HG03439 (cell line): ENCODE measurements at regions not wholly inside any gene's neighbourhood (a gene's known extent, or its start where the extent isn't known, plus 50 kb on each side); places are given as distances from the start of the nearest gene placed in this dataset.
"Not testable (repeated sequence)": the region's sequence is repeated elsewhere in the genome, so short reads cannot be mapped to it uniquely, and the experiment has no call there.

Experiments
- ATAC-seq: cut with Tn5 transposase; IDR thresholded peaks from one replicate; pipeline ENCODE4 v1.9.1; 2021; ENCODE audit warnings: mild to moderate bottlenecking, moderate library complexity; ENCODE audit not compliant: unreplicated experiment

DNA sequence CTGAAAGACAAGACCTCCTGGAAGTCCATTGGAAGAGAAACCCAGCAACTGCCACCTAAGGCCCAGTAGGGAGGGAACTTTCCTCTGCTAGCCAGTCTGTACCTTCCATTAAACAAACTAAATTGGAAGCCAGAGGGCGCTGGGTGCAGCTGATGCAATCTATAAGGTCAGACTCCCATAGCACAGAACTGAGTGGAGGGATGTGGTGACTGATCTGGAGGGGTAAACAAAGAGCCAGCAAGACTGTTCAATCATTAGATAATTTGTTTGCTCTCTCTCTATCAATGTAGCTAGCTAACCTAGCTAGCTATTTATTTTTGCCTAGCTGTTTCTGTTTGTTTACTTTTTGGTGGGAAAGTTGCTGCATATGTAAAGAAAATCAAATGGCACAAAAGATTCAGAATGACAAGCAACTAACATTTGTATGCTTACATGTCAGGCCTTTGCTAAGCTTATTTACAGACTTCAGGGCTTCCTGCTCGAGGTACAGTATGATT, 291.8 kb upstream of the DAB2 start:
- peak; percentile 53 for ATAC-seq

DNA sequence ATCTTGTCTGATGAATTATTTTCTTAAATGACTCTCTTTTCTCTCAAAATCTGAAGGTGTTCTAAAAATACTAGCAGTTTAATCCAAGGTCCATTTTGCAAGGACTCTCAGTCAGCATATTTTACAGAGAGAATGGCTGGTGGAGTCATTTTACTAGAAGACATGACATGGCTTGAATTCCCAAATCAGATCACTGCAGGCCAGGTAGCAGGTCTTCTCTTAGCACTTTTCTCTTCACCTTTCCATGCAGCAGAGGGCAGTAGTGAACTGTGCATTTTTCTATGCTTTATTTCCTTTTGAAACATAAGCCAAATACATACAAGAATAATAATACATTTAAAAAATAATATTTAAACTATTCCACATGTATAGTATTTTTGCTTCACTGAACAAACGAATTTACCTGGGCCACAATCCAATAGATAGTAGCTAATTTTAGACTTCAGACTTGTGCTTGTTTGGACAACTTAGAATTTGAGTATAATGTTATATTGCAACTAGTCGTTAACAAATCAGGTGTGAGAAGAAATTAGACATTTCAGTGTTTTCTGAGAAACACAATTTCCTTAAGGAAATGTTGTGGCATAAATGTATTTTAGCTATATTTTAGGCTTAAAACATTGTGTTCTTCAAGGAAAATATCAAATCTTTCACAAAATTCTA, 289.4 kb upstream of the DAB2 start:
- ATAC-seq = no peak

DNA sequence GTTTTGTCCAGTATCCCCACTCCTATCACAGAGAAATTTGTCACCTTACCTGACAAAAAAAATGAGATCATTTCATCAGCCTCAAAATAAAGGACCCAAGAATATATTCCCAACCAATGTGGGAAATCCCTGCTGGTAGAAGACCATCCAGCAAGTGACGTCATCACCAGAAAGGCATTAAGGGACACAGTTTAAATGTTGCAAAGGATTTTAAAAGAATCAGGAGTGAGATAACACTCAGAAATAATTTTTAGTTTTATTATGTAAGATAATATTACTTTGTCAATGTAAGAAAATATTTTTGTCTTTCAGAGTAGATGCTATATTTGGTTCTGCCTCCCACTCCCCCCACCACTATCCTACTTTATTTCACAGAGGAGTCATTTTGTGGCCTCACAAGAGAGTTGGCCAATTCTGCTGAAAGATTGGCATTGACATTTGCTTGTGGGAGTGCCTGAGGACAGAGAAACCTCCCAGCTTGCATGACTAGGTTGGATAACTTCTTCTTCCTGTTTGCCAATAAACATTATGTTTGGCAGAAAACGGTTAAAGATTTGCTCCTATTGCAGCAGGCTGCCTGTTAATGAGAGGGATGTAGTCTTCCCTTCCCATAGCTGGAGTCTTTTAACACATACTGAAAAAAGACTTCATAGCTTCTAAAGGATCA, 288.6 kb upstream of the DAB2 start:
- ATAC-seq = no peak

DNA sequence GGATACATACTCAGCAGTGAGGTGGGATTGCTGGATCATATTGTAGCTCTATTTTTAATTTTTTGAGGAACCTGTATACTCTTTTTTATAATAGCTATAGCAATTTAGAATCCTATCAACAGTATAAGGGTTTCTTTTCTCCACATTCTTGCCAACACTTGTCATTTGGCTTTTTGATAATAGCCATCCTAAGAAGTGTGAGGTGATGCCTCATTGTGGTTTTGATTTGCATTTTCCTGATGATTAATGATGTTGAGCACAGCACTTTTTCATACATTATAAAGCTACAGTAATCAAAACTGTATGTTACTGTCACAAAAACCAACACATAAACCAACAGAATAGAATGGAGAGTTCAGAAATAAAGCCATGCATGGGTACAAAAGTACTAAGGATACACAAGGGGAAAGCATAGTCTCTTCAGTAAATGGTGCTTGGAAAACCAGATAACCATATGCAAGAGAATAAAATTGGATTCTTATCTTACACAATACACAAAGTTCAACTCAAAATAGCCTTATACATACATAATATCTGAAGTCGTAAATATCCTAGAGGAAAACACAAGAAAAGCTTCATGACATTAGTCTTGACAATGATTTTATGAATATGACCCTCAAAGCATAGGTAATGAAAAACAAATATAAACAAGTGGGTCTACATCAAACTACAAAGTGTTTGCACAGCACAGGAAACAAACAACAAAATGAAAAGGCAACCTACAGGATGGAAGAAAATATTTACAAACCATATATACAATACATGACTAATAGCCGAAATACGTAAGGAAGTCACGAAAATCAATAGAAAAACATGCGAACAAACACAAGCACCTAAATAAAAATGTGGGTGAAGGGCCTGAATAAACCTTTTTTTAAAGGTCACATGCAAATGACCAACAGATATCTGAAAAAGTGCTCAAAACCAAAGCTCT, 287.8 kb upstream of the DAB2 start:
- ATAC-seq = no peak

DNA sequence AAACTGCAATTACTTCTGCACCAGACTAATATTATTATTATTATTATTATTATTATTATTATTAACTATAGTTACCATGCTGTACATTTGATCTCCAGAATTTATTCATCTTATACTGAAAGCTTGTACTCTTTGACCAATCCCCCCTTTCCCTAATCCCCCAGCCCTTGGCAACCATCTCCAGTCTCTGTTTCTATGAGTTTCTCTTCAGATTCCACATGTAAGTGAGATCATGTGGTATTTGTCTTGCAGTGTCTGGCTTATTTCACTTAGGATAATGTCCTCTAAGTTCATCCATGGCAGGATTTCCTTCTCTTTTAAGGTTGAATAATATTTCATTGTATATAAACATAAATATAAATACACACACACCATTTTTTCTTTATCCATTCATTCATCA, 287.0 kb upstream of the DAB2 start:
- no peak for ATAC-seq

DNA sequence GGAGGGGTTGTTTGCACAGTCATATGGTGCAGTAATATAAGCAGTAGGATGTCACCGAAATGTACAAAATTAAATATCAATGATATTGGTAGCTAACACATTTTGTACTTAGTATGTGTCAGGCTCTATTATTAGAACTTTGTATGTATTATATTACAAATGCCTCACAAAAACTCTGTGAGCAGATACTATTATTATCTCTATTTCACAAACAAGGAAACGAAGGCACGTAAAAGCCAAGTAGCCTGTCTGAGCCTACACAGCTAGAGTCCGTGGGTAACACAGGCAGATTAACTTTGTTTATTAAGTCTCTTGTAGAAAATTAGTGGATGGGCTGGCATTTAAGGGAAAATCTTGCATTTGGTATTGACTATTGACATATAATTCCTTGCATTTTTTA, 284.3 kb upstream of the DAB2 start:
- no peak for ATAC-seq

DNA sequence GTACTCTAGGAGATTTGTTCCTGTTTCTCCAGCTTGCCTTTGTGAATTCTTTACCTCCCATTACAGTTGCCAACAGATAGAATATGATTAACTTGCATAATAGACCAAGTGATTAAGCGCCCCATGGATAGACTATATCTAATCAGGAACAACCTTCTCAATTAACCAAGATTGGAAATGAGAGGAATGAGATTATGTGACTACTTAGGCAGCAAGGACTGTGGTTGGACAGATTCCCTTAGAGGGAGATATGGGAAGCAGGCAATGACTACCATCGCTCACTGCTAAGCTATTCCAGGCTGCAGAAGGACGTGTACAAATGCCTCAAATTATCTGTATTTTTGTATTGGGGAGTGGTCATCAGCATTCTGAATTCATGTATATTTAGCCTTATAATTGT, 278.1 kb upstream of the DAB2 start:
- ATAC-seq = no peak

DNA sequence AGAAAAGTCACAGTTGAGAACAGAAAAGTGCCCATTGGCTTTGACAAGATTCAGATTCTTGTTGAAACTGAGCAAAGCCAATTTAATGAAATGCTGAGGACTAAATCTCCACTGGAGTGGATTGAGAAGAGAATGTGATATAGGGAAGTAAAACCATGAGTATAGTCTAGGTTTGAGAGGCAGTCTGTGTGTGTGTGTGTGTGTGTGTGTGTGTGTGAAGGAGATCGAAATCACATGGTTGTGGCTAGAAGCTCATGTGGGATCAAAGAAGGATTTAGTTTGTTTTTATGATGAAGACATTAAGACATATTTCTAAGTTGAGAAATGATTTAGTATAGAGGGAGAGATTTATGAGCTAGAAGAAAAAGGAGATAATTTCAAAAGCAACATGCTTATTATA, 275.7 kb upstream of the DAB2 start:
- ATAC-seq = no peak

DNA sequence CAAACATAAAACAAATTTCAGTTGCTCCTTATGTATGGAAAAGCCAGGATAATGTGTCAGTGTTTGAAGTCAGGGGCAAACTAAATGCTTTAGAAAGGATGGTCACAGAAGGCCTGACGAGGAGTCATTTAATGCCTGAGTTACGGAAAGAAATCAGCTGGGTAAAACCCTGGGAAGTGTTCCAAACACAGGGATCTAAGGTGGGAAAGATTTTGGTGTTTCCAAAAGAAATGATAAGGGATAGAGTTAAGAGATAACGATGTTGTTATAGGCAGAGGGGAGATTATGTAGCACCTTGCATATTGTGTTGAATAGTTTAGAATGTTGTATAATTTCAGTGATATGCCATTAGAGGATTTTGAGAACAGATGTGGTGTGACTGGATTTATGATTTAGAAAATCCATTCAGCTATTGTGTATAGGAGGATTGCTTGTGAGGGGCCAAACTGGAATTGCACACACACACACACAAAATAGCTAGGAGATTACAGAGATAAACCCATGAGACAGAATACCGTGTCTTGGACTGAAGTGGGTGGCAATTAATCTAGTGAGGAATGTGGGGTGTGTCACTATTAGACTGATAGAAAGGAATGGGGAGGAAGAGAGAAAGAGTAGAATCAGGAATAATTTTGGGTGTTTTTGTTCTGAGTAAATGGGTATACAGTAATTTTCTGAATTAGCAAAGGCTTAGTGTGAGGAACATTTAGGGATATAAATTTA, 274.2 kb upstream of the DAB2 start:
- ATAC-seq = no peak

DNA sequence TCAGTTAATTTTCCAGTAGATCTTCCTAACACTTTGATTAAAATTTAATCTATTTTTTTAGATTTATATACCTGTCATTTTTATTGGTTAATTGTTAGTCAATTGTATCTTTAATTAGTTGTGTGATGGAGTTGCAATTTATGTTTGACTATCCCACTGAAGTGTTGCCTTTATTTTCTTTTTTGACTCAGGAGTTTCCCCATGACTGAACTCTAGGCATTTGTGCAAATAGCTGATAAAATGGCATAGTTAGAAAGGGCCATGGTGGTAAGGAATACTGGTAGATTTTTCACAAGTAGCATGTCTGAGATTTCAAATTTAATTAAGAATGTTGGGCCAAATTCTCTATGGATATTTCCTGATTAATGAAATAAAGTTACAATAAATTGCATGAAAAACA, 273.1 kb upstream of the DAB2 start:
- no peak for ATAC-seq

DNA sequence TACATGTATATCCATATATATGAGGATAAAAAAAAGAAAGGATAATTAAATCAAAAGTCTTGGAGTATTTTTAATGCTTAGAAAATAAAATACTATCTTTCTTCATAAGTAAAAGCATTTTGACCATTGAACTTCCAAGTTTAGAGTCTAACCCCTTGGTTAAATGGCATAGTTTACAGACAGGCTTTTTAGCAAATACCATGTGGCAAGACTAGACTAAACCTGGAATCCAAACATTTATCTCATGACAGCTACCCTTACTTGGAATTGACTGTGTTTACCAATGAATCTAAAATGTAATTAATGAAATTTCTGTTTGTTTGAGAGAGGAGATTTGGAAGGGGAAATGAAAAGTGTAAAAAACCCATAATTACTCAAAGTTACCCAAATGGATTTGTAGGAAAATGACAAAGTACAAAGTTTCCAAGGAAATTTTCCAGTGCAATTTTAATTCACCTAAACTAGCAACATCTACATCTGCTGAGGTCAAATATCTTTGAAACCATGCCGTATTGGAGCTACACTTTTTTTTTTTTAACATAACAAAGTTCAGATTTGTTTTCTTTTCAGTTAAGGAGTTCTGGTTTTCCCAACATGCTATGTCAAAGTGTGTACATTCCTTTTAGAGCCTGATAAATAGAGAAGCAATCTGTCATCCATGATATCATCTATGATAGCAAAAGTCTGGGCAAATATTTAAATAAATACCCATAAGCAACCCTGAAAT, 272.1 kb upstream of the DAB2 start:
- no peak for ATAC-seq

DNA sequence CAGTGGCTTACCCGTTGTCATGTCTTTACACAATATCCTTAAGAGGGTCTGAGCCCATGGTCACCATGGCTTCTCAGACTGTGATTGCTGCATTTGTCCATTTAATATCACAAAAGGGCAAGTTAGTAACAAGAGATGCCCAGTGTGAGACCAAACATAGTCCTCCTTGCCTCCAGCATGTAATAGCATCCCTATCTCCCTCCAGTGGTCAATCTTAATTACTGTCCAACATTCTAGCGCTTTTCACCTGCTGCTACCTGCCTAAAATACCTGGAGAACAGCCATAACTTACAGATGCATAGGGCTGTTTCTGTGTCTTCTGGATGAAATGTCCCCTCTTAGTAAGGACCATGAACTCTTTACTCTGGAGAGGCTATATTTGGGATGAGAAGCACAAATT, 267.2 kb upstream of the DAB2 start:
- ATAC-seq = no peak

DNA sequence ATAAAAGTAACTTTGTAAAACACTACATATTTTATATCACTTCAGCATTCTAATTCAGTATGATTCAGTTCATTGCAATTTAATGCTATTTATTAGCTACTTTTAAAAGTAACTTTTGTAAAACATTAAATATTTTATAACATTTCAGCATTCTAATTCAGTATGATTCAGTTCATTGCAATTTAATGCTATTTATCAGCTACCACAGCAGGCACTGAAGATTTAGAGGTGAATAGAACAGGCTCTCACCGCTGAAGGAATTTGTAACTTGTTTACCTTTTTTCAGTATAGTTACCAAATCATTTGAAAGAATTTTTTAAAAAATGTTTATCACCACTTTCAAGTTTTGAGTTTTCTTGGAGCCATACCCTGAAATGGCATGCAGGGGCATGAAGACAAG, 266.4 kb upstream of the DAB2 start:
- ATAC-seq = no peak

DNA sequence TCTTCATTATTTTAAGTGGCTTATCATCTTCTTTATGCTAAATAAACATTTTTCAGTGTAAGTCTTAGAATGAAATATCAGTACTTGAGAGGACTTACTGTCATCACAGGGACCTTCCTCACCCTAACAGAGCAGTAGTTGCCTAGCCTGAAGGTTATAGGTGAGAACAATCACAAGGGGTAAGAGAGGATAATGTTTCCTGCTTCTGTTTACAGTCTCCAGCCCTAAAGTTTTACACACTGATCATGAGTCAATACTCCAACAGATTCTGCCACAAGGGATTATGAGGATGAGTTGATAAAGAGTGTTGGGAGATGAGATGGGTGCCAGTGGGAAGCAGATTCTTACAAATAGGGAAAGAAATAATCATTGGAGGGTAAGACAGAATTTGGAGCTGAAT, 265.1 kb upstream of the DAB2 start:
- no peak for ATAC-seq

DNA sequence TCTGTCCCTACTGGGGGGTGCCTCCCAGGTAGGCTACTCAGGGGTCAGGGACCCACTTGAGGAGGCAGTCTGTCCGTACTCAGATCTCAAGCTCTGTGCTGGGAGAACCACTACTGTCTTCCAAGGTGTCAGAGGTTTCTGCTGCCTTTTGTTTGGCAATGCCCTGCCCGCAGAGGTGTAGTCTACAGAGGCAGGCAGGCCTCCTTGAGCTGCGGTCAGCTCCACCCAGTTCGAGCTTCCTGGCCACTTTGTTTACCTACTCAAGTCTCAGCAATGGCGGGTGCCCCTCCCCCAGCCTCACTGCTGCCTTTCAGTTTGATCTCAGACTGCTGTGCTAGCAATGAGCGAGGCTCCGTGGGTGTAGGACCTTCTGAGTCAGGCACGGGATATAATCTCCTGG, 263.1 kb upstream of the DAB2 start:
- ATAC-seq = not testable (repeated sequence)

DNA sequence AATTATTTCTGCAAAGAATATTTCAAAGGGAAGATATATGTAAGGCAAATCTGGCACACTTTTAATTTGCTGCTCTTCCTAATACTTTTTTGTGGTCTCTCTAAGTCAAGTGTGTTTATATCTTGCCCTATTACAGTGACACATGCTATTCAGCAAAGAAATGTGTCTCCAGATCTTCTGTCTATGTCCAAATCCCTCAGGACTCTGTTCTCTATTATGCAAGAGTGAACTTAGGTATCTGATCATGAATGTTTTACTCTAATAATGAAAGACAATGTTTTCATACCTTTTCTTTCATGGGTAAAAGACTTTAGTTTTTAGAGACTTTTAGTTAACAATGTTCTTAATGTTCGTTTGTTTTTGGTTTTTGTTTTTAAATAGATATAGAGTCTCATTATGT, 255.4 kb upstream of the DAB2 start:
- ATAC-seq = no peak

DNA sequence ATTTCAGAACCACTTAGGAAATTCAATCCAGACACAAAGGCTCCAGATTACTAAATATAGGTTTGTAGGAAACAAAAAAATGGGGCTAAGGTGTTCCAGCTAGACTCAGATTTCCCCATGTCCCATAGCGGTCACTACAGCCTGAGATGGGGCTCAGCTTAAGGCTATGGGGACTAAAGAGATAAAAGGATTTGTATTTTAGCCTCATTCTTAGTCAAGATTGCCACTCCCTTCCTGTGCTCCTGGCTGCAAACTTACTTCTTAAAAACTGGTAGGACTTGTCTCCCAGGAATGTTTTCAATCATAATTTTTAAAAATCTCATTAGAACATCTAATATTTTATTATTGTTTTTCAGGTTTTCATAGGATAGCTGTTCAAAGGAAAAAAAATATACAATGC, 253.8 kb upstream of the DAB2 start:
- ATAC-seq = no peak

DNA sequence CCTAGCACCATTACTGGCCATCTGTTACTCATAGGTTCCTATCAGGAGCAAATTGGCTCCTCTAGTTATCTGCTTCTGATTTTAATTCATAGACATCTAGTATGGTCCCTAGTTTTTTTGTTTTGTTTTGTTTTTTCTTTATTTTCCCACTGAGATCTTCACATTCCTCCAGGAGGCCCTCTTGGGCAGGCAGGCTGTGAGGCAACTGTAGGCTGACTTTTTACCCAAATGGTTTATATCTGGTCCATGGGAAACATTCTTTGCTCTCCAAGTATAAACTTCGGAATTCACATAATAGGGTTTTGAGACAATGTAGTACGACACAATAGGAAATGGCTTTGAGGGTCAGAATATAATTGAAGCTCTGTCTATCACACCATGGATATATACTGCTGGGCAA, 250.9 kb upstream of the DAB2 start:
- ATAC-seq = no peak

DNA sequence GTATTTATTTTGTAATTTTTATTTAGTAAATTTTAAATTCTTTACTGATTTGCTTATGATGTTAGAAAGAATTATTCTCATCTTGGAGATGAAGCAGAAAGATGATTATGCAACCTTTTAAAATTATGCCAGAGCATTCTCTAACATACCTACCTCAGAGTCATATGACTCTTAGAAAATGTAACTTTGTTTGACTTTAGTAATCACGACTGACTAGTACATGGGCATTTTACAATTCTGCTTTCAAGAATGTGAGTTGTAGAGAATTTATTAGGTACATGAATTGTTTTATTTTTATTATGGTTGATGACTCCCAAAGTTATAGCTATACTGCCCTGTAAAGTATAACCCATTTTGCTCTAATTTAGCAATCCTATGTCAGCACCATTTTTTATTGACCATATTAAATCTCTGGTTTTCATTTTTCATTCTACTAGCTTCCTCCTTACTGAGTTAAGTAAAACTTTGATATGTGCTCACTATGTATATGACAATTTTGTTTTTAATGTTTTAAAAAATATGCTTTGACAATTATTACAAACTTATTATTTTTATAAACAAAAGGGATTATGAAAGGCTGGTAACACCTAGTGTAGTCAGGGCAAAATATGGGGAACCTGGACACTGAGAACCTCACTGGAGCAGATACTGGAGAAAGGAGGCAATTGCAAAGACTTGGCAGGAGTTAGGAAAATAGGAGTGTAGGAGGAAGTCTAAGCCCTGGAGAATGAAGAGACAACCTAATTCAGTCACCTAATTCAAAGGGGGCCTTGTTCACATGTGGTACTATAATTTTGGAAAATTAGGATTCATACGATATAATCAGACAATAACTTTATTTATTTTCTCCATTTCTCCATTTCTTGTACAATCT, 249.7 kb upstream of the DAB2 start:
- no peak for ATAC-seq
